ENCODE measurements at regions not wholly inside any gene's neighbourhood (a gene's known extent, or its start where the extent isn't known, plus 50 kb on each side); places are given as distances from the start of the nearest gene placed in this dataset. TPM values are rescaled to one million over a fixed set of nuclear protein-coding genes. Genes with fewer than 3 reads are reported as not detected.

- H3K9me3 ChIP-seq (ENCODE audit: control insufficient read depth in 3 of 3, low read length in 3 of 3): no peaks in the 10 kb centered on the region
- H3K27ac ChIP-seq (ENCODE audit: low read depth, low read length): no peak overlapping the region
- H3K9ac ChIP-seq (ENCODE audit: low read depth in 1 of 3, low read length in 3 of 3): no peak overlapping the region
- no peaks in the 10 kb centered on the region for H3K36me3 ChIP-seq (ENCODE audit: control insufficient read depth in 3 of 3, insufficient read depth in 3 of 3, low read length in 3 of 3)
- no peaks in the 10 kb centered on the region for H3K4me1 ChIP-seq (ENCODE audit: control insufficient read depth in 3 of 3, insufficient read depth in 3 of 3, low read length in 3 of 3)
- no peaks in the 10 kb centered on the region for H3K27me3 ChIP-seq (ENCODE audit: control insufficient read depth in 3 of 3, insufficient read depth in 3 of 3, low read length in 3 of 3)
- H3K4me3 ChIP-seq (ENCODE audit: low read length in 3 of 3): no peak overlapping the region
Observed at GRCh38 chr12:29858270-29858786, 74.6 kb upstream of the TMTC1 start.

GRCh38 chr12:29847246-29847645 lies 63.5 kb upstream of the TMTC1 start:
- Histone ChIP-seq H3K36me3 (ENCODE audit: control insufficient read depth in 3 of 3, insufficient read depth in 3 of 3, low read length in 3 of 3) (no peaks in the 10 kb centered on the region), H3K27me3 (ENCODE audit: control insufficient read depth in 3 of 3, insufficient read depth in 3 of 3, low read length in 3 of 3) (no peaks in the 10 kb centered on the region), H3K27ac (ENCODE audit: low read depth, low read length) (no peak overlapping the region), H3K4me3 (ENCODE audit: low read length in 3 of 3) (no peak overlapping the region), H3K9ac (ENCODE audit: low read depth in 1 of 3, low read length in 3 of 3) (no peak overlapping the region), H3K4me1 (ENCODE audit: control insufficient read depth in 3 of 3, insufficient read depth in 3 of 3, low read length in 3 of 3) (no peaks in the 10 kb centered on the region), H3K9me3 (ENCODE audit: control insufficient read depth in 3 of 3, low read length in 3 of 3) (no peaks in the 10 kb centered on the region)

- H3K36me3 ChIP-seq (ENCODE audit: control insufficient read depth in 3 of 3, insufficient read depth in 3 of 3, low read length in 3 of 3): no peaks in the 10 kb centered on the region
- H3K9me3 ChIP-seq (ENCODE audit: control insufficient read depth in 3 of 3, low read length in 3 of 3): no peaks in the 10 kb centered on the region
- no peak overlapping the region for H3K27ac ChIP-seq (ENCODE audit: low read depth, low read length)
- H3K27me3 ChIP-seq (ENCODE audit: control insufficient read depth in 3 of 3, insufficient read depth in 3 of 3, low read length in 3 of 3): no peaks in the 10 kb centered on the region
- H3K9ac ChIP-seq (ENCODE audit: low read depth in 1 of 3, low read length in 3 of 3): no peak overlapping the region
- no peaks in the 10 kb centered on the region for H3K4me1 ChIP-seq (ENCODE audit: control insufficient read depth in 3 of 3, insufficient read depth in 3 of 3, low read length in 3 of 3)
- H3K4me3 ChIP-seq (ENCODE audit: low read length in 3 of 3): no peak overlapping the region
Observed at GRCh38 chr12:29844667-29845066, 60.9 kb upstream of the TMTC1 start.

GRCh38 chr12:29843036-29843435 lies 59.3 kb upstream of the TMTC1 start:
- Histone ChIP-seq H3K36me3 (ENCODE audit: control insufficient read depth in 3 of 3, insufficient read depth in 3 of 3, low read length in 3 of 3) (no peaks in the 10 kb centered on the region), H3K9me3 (ENCODE audit: control insufficient read depth in 3 of 3, low read length in 3 of 3) (peaks cover 0 to 6% (median 3%) of the 10 kb centered on the region in 3 donors), H3K4me1 (ENCODE audit: control insufficient read depth in 3 of 3, insufficient read depth in 3 of 3, low read length in 3 of 3) (no peaks in the 10 kb centered on the region), H3K27me3 (ENCODE audit: control insufficient read depth in 3 of 3, insufficient read depth in 3 of 3, low read length in 3 of 3) (no peaks in the 10 kb centered on the region), H3K27ac (ENCODE audit: low read depth, low read length) (no peak overlapping the region), H3K9ac (ENCODE audit: low read depth in 1 of 3, low read length in 3 of 3) (no peak overlapping the region), H3K4me3 (ENCODE audit: low read length in 3 of 3) (no peak overlapping the region)

- H3K9me3 ChIP-seq (ENCODE audit: control insufficient read depth in 3 of 3, low read length in 3 of 3): peaks cover 0 to 6% (median 3%) of the 10 kb centered on the region in 3 donors
- H3K9ac ChIP-seq (ENCODE audit: low read depth in 1 of 3, low read length in 3 of 3): no peak overlapping the region
Observed at GRCh38 chr12:29838768-29839167, 55.0 kb upstream of the TMTC1 start.

More at GRCh38 chr12:29838768-29839167, 55.0 kb upstream of the TMTC1 start:
- no peaks in the 10 kb centered on the region for H3K36me3 ChIP-seq (ENCODE audit: control insufficient read depth in 3 of 3, insufficient read depth in 3 of 3, low read length in 3 of 3)
- H3K27ac ChIP-seq (ENCODE audit: low read depth, low read length): no peak overlapping the region
- no peaks in the 10 kb centered on the region for H3K4me1 ChIP-seq (ENCODE audit: control insufficient read depth in 3 of 3, insufficient read depth in 3 of 3, low read length in 3 of 3)
- H3K4me3 ChIP-seq (ENCODE audit: low read length in 3 of 3): no peak overlapping the region
- H3K27me3 ChIP-seq (ENCODE audit: control insufficient read depth in 3 of 3, insufficient read depth in 3 of 3, low read length in 3 of 3): no peaks in the 10 kb centered on the region

Small RNAs in the stretch of these regions (small RNA-seq; reads per million reads assigned to genes)
- gene AC023511.2 (not detected), gene RNA5SP356 (not detected)

Measured in skeletal muscle tissue (tissue), 4 donors.